Neural cell (in vitro differentiated cells): ENCODE measurements at regions not wholly inside any gene's neighbourhood (a gene's known extent, or its start where the extent isn't known, plus 50 kb on each side); places are given as distances from the start of the nearest gene placed in this dataset.
"Not testable (repeated sequence)": the region's sequence is repeated elsewhere in the genome, so short reads cannot be mapped to it uniquely, and the experiment has no call there.

Experiments
- H2AFZ ChIP-seq: fragments of 200-600, 300-800 bp; sonication (generic), shearing (Covaris generic); 2 replicates; pipeline ENCODE4 v1.6.0; 2014; ENCODE audit warnings: low read depth, mild to moderate bottlenecking, antibody characterized with exemption, low read length, moderate library complexity
- H3F3A ChIP-seq: fragments of 200-600 bp; shearing (Covaris generic); 2 replicates; pipeline ENCODE4 v1.6.1; 2016; ENCODE audit warnings: mild to moderate bottlenecking, moderate library complexity, mixed read lengths, antibody characterized with exemption, low read length; ENCODE audit not compliant: insufficient read depth, poor library complexity, severe bottlenecking
- H3K27ac ChIP-seq: fragments of 200-600, 300-800 bp; sonication (generic), shearing (Covaris generic); 2 replicates; pipeline ENCODE4 v1.5.1; 2014; ENCODE audit warnings: mild to moderate bottlenecking, low read length, moderate library complexity
- H3K27me3 ChIP-seq: fragments of 300-800, 200-600 bp; sonication (generic), shearing (Covaris generic); 2 replicates; pipeline ENCODE4 v1.6.0; 2014; ENCODE audit warnings: mild to moderate bottlenecking, low read depth, low read length, moderate library complexity; ENCODE audit not compliant: insufficient read depth
- H3K36me3 ChIP-seq: fragments of 300-800, 200-600 bp; sonication (generic), shearing (Covaris generic); 2 replicates; pipeline ENCODE4 v1.5.1; 2014; ENCODE audit warnings: mild to moderate bottlenecking, antibody characterized with exemption, low read length, moderate library complexity; ENCODE audit not compliant: insufficient read depth
- H3K4me2 ChIP-seq: fragments of 300-800, 200-600 bp; sonication (generic), shearing (Covaris generic); 2 replicates; pipeline ENCODE4 v1.6.0; 2014; ENCODE audit warnings: mild to moderate bottlenecking, low read length
- H3K4me3 ChIP-seq: fragments of 300-800, 200-600 bp; sonication (generic), shearing (Covaris generic); 2 replicates; pipeline ENCODE4 v1.5.1; 2014; ENCODE audit warnings: mild to moderate bottlenecking, low read length, moderate library complexity
- H3K79me2 ChIP-seq: fragments of 200-600 bp; shearing (Covaris generic); replicated peaks from 2 replicates; pipeline ENCODE4 v1.6.0; 2014; ENCODE audit warnings: mild to moderate bottlenecking, low read length, moderate library complexity; ENCODE audit not compliant: insufficient read depth
- H3K9ac ChIP-seq: fragments of 300-800, 200-600 bp; sonication (generic), shearing (Covaris generic); 2 replicates; pipeline ENCODE4 v1.6.1; 2016; ENCODE audit warnings: mild to moderate bottlenecking, low read length, mixed read lengths
- H3K9me2 ChIP-seq: fragments of 200-600 bp; shearing (Covaris generic); 2 replicates; pipeline ENCODE4 v1.6.1; 2016; ENCODE audit warnings: mild to moderate bottlenecking, low read length, mixed read lengths; ENCODE audit not compliant: insufficient read depth
- H3K9me3 ChIP-seq: fragments of 200-600, 300-800 bp; sonication (generic), shearing (Covaris generic); 2 replicates; pipeline ENCODE4 v1.6.1; 2016; ENCODE audit warnings: mild to moderate bottlenecking, mixed run types, low read length, moderate library complexity, mixed read lengths
- H4K20me1 ChIP-seq: fragments of 200-600 bp; shearing (Covaris generic); 2 replicates; pipeline ENCODE4 v1.6.1; 2016; ENCODE audit warnings: mild to moderate bottlenecking, mixed run types; ENCODE audit not compliant: insufficient read depth
- EP300 ChIP-seq: fragments of 450-650 bp; conservative IDR thresholded peaks from 2 replicates; pipeline ENCODE4 v1.6.1; 2014; ENCODE audit warnings: antibody characterized with exemption, mild to moderate bottlenecking, moderate library complexity; ENCODE audit not compliant: poor library complexity, severe bottlenecking
- EZH2 ChIP-seq: fragments of 200-600, 300-800 bp; shearing (Covaris generic), sonication (generic); IDR thresholded peaks from 2 replicates; pipeline ENCODE4 v1.6.1; 2014; ENCODE audit warnings: antibody characterized with exemption, low read length, borderline replicate concordance, mild to moderate bottlenecking; ENCODE audit not compliant: insufficient read depth, poor library complexity, severe bottlenecking
- RAD21 ChIP-seq: fragments of 450-650 bp; conservative IDR thresholded peaks from 2 replicates; pipeline ENCODE4 v1.6.1; 2014; ENCODE audit warnings: antibody characterized with exemption, mild to moderate bottlenecking, moderate library complexity
- REST ChIP-seq: IDR thresholded peaks from 2 replicates; pipeline ENCODE4 v1.6.1; 2012; ENCODE audit warnings: borderline replicate concordance
- SMC3 ChIP-seq: fragments of 450-650 bp; conservative IDR thresholded peaks from 2 replicates; pipeline ENCODE4 v1.6.1; 2014; ENCODE audit warnings: antibody characterized with exemption, mild to moderate bottlenecking, moderate library complexity; ENCODE audit not compliant: poor library complexity
- TAF1 ChIP-seq: IDR thresholded peaks from 2 replicates; pipeline ENCODE4 v1.6.1; 2012; ENCODE audit warnings: low read depth

DNA sequence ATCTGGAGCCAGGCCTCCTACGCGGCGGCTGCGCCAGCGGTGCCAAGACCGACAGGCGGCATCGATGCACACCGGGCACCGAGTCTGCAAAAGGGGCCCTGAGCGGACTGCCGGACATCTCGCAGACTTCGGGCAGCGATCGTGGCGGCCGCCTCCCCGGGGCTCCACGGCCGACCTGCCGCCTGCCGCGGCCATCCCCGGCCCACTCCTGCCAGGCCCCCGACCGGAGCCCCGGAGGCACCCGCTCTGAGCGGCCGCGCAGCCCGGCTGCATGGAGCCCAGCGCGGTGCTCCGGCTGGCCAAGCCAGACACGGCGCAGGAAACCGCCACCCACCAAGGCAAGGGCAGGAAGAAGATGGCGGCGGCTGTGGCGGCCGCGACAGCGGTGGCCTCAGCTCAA, 154.2 kb upstream of the KCTD7 start:
- Histone ChIP-seq H4K20me1 (no peaks in the 10 kb centered on the region), H3K27me3 (no peaks in the 10 kb centered on the region), H3K27ac (no peak overlapping the region), H2AFZ (no peak overlapping the region), H3K4me2 (no peak overlapping the region), H3K9me3 (no peaks in the 10 kb centered on the region), H3K36me3 (no peaks in the 10 kb centered on the region), H3K79me2 (no peaks in the 10 kb centered on the region), H3K4me3 (no peak overlapping the region), H3F3A (no peaks in the 10 kb centered on the region), H3K9ac (no peak overlapping the region), H3K9me2 (no peaks in the 10 kb centered on the region)
- TF ChIP-seq SMC3 (no peak), RAD21 (no peak), REST (no peak), EP300 (no peak), TAF1 (no peak), EZH2 (no peak)

- H3K36me3 ChIP-seq, H3F3A ChIP-seq, H3K9ac ChIP-seq, H3K4me2 ChIP-seq, H3K79me2 ChIP-seq, H3K4me3 ChIP-seq, H3K27ac ChIP-seq, H3K27me3 ChIP-seq, H3K9me2 ChIP-seq, H4K20me1 ChIP-seq, H2AFZ ChIP-seq, H3K9me3 ChIP-seq: not testable (repeated sequence)
Observed at GRCh38 chr7:66476056-66476455, 152.6 kb upstream of the KCTD7 start.

- not testable (repeated sequence) for H3K27me3 ChIP-seq, H3K36me3 ChIP-seq, H3K79me2 ChIP-seq, H3K9me2 ChIP-seq, H3F3A ChIP-seq, H3K9me3 ChIP-seq, H3K9ac ChIP-seq, H3K27ac ChIP-seq, H3K4me2 ChIP-seq, H2AFZ ChIP-seq, H4K20me1 ChIP-seq, H3K4me3 ChIP-seq
Observed at GRCh38 chr7:66477822-66478397, 150.8 kb upstream of the KCTD7 start.

GRCh38 chr7:66481229-66481628, 147.5 kb upstream of the KCTD7 start:
- H3K27ac ChIP-seq, H4K20me1 ChIP-seq, H3K9me3 ChIP-seq, H2AFZ ChIP-seq, H3K4me3 ChIP-seq, H3K4me2 ChIP-seq, H3F3A ChIP-seq, H3K36me3 ChIP-seq, H3K9me2 ChIP-seq, H3K27me3 ChIP-seq, H3K79me2 ChIP-seq, H3K9ac ChIP-seq: not testable (repeated sequence)

DNA sequence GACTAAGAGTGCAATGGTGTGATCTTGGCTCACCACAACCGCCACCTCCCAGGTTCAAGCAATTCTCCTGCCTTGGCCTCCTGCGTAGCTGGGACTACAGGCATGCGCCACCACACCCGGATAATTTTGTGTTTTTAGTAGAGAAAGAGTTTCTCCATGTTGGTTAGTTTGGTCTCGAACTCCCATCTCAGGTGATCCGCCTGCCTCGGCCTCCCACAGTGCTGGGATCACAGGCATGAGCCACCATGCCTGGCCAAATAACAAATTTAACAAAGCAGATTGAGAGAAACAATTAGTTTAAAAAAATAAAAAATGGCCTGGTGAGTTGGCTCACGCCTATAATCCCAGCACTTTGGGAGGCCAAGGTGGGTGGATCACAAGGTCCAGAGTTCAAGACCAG, 139.6 kb upstream of the KCTD7 start:
- H3K27ac ChIP-seq, H3K9ac ChIP-seq, H3K27me3 ChIP-seq, H3K9me3 ChIP-seq, H3K9me2 ChIP-seq, H3K79me2 ChIP-seq, H3K4me2 ChIP-seq, H2AFZ ChIP-seq, H3F3A ChIP-seq, H4K20me1 ChIP-seq, H3K36me3 ChIP-seq, H3K4me3 ChIP-seq: not testable (repeated sequence)

GRCh38 chr7:66489741-66490140, 138.9 kb upstream of the KCTD7 start:
- not testable (repeated sequence) for H3K4me2 ChIP-seq, H2AFZ ChIP-seq, H3K9me2 ChIP-seq, H3K79me2 ChIP-seq, H3K9me3 ChIP-seq, H4K20me1 ChIP-seq, H3K36me3 ChIP-seq, H3K9ac ChIP-seq, H3K27me3 ChIP-seq, H3K4me3 ChIP-seq, H3F3A ChIP-seq, H3K27ac ChIP-seq
